ENCODE measurements at regions not wholly inside any gene's neighbourhood (a gene's known extent, or its start where the extent isn't known, plus 50 kb on each side); places are given as distances from the start of the nearest gene placed in this dataset.

GRCh38 chr2:17181051-17181752, 337.0 kb downstream of the RAD51AP2 start:
- Histone ChIP-seq H3K4me3 (ENCODE audit: insufficient read depth, low read length, poor library complexity, severe bottlenecking) (no peak overlapping the region), H4K20me1 (ENCODE audit: low read depth, low read length) (no peaks in the 10 kb centered on the region), H3K79me2 (ENCODE audit: insufficient read depth, low read length) (no peaks in the 10 kb centered on the region), H3K9me2 (replicated peaks; ENCODE audit: insufficient read depth, low read length) (no peaks in the 10 kb centered on the region), H3K27ac (ENCODE audit: low read depth, low read length) (no peak overlapping the region), H3K36me3 (ENCODE audit: low read length) (no peaks in the 10 kb centered on the region), H3K9ac (ENCODE audit: low read length) (no peak overlapping the region), H2AFZ (ENCODE audit: low read depth, low read length, severe bottlenecking) (no peak overlapping the region), H3F3A (ENCODE audit: insufficient read depth) (no peaks in the 10 kb centered on the region), H3K4me2 (ENCODE audit: low read depth, low read length, poor library complexity, severe bottlenecking) (no peak overlapping the region), H3K27me3 (ENCODE audit: low read length) (no peaks in the 10 kb centered on the region), H3K9me3 (ENCODE audit: insufficient read depth, low read length) (no peaks in the 10 kb centered on the region)
- no peak for TF ChIP-seq EZH2phosphoT487 (conservative IDR thresholded peaks at IDR 0.05; ENCODE audit: low read length)
- no peak for TF ChIP-seq CTCF (IDR thresholded peaks at IDR 0.05; ENCODE audit: insufficient read depth, low read length, poor library complexity, severe bottlenecking)

GRCh38 chr2:17179145-17179808, 339.0 kb downstream of the RAD51AP2 start:
- no peak for TF ChIP-seq CTCF (IDR thresholded peaks at IDR 0.05; ENCODE audit: insufficient read depth, low read length, poor library complexity, severe bottlenecking)
- no peak for TF ChIP-seq EZH2phosphoT487 (conservative IDR thresholded peaks at IDR 0.05; ENCODE audit: low read length)
- no peaks in the 10 kb centered on the region for H3K27me3 ChIP-seq (ENCODE audit: low read length)
- H3K9me3 ChIP-seq (ENCODE audit: insufficient read depth, low read length), result no peaks in the 10 kb centered on the region
- no peaks in the 10 kb centered on the region for H3K79me2 ChIP-seq (ENCODE audit: insufficient read depth, low read length)
- no peaks in the 10 kb centered on the region for H4K20me1 ChIP-seq (ENCODE audit: low read depth, low read length)
- H3K27ac ChIP-seq (ENCODE audit: low read depth, low read length), result no peak overlapping the region
- H3K9ac ChIP-seq (ENCODE audit: low read length), result no peak overlapping the region
- no peaks in the 10 kb centered on the region for H3K9me2 ChIP-seq (replicated peaks; ENCODE audit: insufficient read depth, low read length)
- H2AFZ ChIP-seq (ENCODE audit: low read depth, low read length, severe bottlenecking), result no peak overlapping the region
- H3K36me3 ChIP-seq (ENCODE audit: low read length), result no peaks in the 10 kb centered on the region
- H3K4me3 ChIP-seq (ENCODE audit: insufficient read depth, low read length, poor library complexity, severe bottlenecking), result no peak overlapping the region
- no peak overlapping the region for H3K4me2 ChIP-seq (ENCODE audit: low read depth, low read length, poor library complexity, severe bottlenecking)
- H3F3A ChIP-seq (ENCODE audit: insufficient read depth), result no peaks in the 10 kb centered on the region

GRCh38 chr2:17177088-17177487, 341.2 kb downstream of the RAD51AP2 start:
- H3K9me2 ChIP-seq (replicated peaks; ENCODE audit: insufficient read depth, low read length), result no peaks in the 10 kb centered on the region
- TF ChIP-seq CTCF (IDR thresholded peaks at IDR 0.05; ENCODE audit: insufficient read depth, low read length, poor library complexity, severe bottlenecking) (no peak), EZH2phosphoT487 (conservative IDR thresholded peaks at IDR 0.05; ENCODE audit: low read length) (no peak)
- H3K9me3 ChIP-seq (ENCODE audit: insufficient read depth, low read length), result no peaks in the 10 kb centered on the region
- H3K4me3 ChIP-seq (ENCODE audit: insufficient read depth, low read length, poor library complexity, severe bottlenecking), result no peak overlapping the region
- no peaks in the 10 kb centered on the region for H3K27me3 ChIP-seq (ENCODE audit: low read length)
- no peaks in the 10 kb centered on the region for H3K79me2 ChIP-seq (ENCODE audit: insufficient read depth, low read length)
- no peak overlapping the region for H2AFZ ChIP-seq (ENCODE audit: low read depth, low read length, severe bottlenecking)
- H3K4me2 ChIP-seq (ENCODE audit: low read depth, low read length, poor library complexity, severe bottlenecking), result no peak overlapping the region
- H3K36me3 ChIP-seq (ENCODE audit: low read length), result no peaks in the 10 kb centered on the region
- H3F3A ChIP-seq (ENCODE audit: insufficient read depth), result no peaks in the 10 kb centered on the region
- H4K20me1 ChIP-seq (ENCODE audit: low read depth, low read length), result no peaks in the 10 kb centered on the region
- no peak overlapping the region for H3K27ac ChIP-seq (ENCODE audit: low read depth, low read length)
- H3K9ac ChIP-seq (ENCODE audit: low read length), result no peak overlapping the region

Measured in SU-DHL-6 (cell line).